Adrenal gland (tissue), 5 donors: ENCODE measurements at regions not wholly inside any gene's neighbourhood (a gene's known extent, or its start where the extent isn't known, plus 50 kb on each side); places are given as distances from the start of the nearest gene placed in this dataset.
"Not testable (repeated sequence)": the region's sequence is repeated elsewhere in the genome, so short reads cannot be mapped to it uniquely, and the experiment has no call there.

ENCODE experiments used
- CTCF ChIP-seq, 6 experiments: fragments of 450-650 bp in 4 of 6; fragments of 200-600 bp in 2 of 6; sonication (generic) in 1 of 6; IDR thresholded peaks; 1 replicate in 5 of 6; 2 replicates in 1 of 6; pipeline versions ENCODE4 v1.5.1 to v1.8.0; 2016 to 2021; ENCODE audit warnings: antibody characterized with exemption in 6 of 6, mild to moderate bottlenecking in 2 of 6, moderate library complexity in 1 of 6
- POLR2A ChIP-seq, 2 donors: fragments of 450-650 bp; IDR thresholded peaks; one replicate each; pipeline ENCODE4 v1.6.1; 2017; ENCODE audit warnings: antibody characterized with exemption in 2 of 2, mild to moderate bottlenecking in 2 of 2, moderate library complexity in 1 of 2
- donor health status: DM: no; HTN: no; CAD: no.

- not testable (repeated sequence) for TF ChIP-seq CTCF, POLR2A (IDR thresholded peaks at IDR 0.05)
Observed at GRCh38 chr7:149951579-149951978, 77.8 kb downstream of the ATP6V0E2 start.
